Activated CD4-positive, alpha-beta T cell treated with anti-CD3 and anti-CD28 coated beads for 24 hours (primary cell): ENCODE measurements at regions not wholly inside any gene's neighbourhood (a gene's known extent, or its start where the extent isn't known, plus 50 kb on each side); places are given as distances from the start of the nearest gene placed in this dataset.
"Not testable (repeated sequence)": the region's sequence is repeated elsewhere in the genome, so short reads cannot be mapped to it uniquely, and the experiment has no call there.

Source experiments
- DNase-seq, 2 donors: peaks; one replicate each; pipeline ENCODE4 v3.0.0-alpha.2; 2020; ENCODE audit warnings: low read depth in 2 of 2

DNA sequence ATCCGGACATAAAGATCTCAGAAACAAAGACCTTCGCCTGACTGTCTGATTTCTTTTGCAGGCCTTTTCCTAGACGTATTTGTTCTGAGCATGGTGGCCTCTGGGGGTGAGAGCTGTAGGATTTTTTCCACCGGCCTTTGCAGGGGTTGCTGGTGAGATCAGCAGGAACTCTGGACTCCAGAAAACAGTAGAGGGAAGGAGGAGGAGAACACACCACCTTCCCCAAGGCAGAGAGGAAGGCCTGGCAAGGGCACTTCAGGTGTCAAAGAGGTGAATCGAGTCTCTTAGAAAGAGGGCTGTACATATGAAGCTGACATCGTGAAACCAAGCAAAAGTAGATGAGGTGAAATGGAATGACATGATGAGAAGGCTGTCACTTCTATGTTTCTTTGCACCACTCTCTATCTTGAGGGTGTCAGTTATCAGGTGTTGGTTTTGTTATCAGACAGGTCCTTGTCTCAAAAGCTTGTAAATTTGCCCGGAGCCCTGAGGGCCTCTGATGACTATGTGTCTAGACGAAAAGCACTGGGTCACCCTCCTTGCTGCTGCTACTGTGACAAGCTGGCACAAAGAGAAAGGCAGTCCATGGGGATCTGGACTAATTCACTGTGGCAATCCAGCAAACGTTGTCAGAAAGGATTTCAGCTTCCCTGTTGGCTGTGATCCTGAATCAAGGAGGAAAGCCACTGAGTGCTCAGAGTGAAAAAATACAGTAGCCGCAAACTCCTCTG lies 91.3 kb upstream of the MAP3K7 start:
- DNase-seq: no peak

DNA sequence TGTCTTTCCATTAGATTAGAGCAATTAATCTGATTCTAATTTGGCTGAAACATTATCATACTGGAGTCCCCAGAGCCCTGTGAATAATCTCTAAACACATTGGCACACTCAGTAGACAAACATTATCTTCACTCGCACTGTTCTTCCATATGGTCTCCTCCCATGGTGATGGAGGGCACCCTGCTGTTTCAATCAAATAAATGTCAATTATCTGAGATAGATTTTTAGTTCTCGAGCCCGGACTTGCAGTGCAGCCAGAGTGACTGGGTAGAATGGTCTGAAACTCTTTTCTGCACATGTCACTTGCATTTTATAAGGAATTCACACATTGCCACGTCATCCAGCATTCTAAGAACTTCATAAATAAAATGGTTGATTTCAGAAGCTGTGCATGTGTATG lies 90.6 kb upstream of the MAP3K7 start:
- DNase-seq: no peak

GRCh38 chr6:90676516-90677300 lies 89.8 kb upstream of the MAP3K7 start:
- DNase-seq: no peak

DNA sequence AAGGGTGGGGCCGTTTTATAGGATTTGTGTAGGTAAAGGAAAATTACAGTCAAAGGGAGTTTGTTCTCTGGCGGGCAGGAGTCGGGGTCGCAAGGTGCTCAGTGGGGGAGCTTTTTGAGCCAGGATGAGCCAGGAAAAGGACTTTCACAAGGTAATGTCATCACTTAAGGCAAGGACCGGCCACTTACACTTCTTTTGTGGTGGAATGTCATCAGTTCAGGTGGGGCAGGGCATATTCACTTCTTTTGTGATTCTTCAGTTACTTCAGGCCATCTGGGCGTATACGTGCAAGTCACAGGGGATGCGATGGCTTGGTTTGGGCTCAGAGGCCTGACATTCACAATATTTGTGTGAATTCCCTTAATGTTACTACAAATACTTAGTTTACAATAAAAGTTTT lies 88.2 kb upstream of the MAP3K7 start:
- DNase-seq: not testable (repeated sequence)

DNA sequence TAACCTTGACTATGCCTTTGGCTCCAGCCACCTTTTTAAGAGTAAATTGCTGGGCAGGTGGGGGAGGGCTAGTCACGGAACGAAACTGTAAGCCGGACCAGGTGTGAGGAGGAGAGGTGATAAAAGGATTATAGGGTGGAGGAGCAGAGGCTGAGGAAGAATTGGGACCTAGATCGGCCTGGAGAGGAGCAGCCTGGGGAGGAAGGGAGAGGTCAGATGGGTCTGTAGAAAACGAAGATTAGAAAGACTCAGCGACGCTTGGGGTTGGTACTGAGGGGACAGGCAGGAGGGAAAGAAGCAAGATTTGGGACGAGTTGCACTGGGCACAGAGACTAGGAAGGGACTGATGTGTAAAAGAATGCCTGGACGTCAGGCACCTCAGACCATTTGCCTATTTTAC lies 87.2 kb upstream of the MAP3K7 start:
- DNase-seq: not testable (repeated sequence)

DNA sequence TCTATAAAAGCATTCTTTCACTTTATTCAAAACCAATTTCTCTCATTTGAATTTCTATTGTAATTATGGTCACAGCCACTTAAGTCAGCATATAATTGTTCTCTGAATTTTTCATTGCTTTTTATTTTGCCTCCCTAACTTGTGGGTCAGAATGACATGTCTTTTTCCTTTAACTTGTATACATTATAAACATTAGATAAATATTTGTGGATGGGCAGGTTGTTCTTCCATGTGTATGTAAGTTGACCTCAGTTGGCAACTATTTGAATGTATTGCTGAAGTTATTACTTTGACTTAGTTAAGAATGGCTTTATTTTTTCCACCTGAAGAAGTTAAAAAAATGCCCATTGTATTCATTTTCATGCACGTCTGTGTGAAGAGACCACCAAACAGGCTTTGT lies 83.0 kb upstream of the MAP3K7 start:
- no peak for DNase-seq

GRCh38 chr6:90669420-90669819 lies 82.5 kb upstream of the MAP3K7 start:
- DNase-seq: no peak

DNA sequence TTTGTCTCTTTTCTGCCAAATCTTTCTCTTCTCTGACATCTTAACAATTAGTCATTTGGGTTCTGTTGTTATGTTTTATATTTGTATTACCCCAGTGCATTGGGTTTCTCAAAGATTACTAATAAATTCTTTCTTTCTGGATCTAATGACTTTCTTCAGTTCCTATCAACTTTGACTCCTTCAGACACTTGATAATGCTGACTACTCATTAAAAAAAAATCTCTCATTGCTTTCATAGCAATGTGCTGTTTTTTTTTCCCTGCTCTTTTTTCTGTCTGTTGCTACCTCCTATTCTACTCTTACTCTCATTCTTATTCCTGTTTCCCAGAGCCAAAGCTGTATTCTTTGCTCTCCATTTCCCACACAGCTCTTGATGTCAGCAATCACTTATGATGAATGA lies 81.3 kb upstream of the MAP3K7 start:
- no peak for DNase-seq

- no peak for DNase-seq
These were observed 77.0 kb upstream of the MAP3K7 start for GRCh38 chr6:90663873-90664272.

DNA sequence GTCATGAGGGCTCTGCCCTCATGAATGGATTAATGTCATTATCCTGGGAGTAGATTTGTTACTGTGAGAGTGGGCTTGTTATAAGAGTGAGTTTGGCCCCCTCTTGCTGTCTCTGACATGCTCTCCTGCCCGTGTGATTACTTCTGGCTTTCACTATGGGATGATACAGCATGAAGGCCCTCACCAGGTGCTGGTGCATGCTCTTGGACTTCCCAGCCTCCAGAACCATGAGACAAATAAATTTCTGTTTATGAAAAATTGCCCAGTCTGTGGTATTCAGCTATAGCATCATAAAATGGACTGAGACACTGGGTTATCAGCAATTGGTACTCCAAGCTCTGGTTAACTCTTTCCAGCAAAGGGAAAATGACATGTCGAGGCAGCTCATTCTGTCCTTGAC lies 76.2 kb upstream of the MAP3K7 start:
- no peak for DNase-seq

- no peak for DNase-seq
These were observed 74.1 kb upstream of the MAP3K7 start for GRCh38 chr6:90660931-90661330.

GRCh38 chr6:90658497-90658896 lies 71.6 kb upstream of the MAP3K7 start:
- DNase-seq: no peak

DNA sequence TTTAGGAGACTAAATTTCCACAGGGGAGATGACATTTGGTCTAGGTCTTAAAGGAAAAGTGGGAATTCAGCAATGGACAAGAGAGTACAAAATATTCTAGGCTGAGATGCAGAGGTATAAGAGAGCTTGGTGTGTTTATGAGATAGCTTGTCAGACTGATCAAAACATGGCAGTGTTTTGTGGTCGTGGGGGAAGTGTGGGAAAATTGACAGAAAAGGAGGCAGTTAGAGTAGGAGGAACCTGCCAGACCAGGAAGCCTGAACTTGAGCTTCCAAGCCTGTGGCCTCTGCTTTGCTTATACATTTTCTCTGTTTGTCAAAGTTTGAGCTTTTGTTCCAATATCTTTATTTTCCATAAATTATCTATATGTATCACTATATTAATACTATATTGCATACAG lies 69.5 kb upstream of the MAP3K7 start:
- DNase-seq: no peak

DNA sequence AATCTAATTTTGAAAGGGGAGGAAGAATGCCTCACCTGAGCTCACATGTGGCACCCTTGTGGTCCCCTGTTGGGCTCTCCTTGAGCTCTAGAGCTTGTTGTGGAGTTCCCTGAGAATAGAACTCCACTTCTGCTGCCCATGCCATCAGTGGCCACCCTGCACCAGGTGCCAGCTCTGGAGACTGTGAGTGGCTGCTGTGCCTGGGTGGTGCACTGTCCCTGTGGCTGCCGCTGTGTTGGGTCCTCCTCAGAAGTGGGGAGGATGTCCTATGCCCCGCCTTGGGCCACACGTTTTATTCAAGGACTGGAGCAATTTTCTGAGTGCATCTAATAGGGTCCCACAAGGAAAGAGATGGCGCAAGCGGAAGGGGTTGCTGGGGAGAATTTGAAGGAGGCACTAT lies 67.9 kb upstream of the MAP3K7 start:
- no peak for DNase-seq

DNA sequence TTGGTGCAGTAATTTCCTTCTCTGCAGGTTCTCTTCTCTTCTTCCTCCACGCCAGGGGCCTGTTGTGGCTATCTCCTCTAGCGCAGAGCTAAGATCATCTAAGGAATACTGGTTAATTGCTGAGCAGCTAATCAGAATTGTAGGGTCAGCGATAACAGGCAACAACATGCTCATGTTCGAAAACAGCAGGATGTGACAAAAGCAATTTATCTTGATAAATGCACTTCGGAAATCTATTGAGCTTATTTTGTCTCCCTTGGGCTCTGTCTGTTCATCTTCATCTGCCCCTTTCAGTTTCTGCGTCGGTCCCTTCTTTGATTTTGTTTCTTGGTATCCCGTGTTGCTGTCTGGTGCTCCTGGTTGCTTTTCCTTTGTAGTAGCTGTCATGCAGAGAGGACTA lies 67.3 kb upstream of the MAP3K7 start:
- no peak for DNase-seq

DNA sequence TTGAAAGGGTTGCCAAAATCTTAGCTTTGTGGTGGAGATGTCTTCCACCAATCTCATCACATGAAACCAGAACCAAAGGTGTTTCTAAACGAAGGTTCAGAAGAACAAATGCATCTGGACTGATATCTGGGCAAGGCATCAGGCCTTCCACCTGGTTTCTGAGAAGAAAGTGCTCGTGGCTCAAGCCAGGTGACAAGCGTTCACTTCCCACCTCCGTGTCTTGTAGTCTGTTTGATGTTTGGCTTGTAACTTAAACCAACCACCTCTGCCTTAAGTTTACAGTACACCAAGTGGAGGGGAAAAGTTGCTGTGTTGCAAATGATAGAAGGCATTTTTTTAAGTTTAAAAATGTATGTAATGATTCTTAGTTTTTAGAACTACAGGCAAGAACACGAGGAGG lies 66.9 kb upstream of the MAP3K7 start:
- DNase-seq: no peak

- DNase-seq: no peak
These were observed 63.4 kb upstream of the MAP3K7 start for GRCh38 chr6:90650041-90650940.

GRCh38 chr6:90648873-90649272 lies 62.0 kb upstream of the MAP3K7 start:
- no peak for DNase-seq

DNA sequence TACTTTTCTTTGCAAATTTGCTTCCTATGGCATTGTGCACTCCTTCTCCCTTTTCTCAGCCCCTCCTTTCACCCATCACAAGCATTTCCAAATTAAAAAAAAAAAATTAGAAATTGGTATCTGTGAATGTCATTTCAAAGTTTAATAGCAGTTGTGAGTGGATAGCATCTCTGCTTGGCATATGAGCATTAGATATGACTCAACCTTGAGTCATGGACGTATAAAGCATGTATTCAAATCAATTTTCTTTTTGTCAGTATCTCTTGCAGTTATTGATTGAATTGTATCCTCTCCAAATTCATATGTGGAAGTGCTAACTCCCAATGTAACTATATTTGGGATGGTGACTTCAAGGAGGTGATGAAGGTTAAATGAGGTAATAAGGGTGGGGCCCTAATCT lies 60.1 kb upstream of the MAP3K7 start:
- no peak for DNase-seq

DNA sequence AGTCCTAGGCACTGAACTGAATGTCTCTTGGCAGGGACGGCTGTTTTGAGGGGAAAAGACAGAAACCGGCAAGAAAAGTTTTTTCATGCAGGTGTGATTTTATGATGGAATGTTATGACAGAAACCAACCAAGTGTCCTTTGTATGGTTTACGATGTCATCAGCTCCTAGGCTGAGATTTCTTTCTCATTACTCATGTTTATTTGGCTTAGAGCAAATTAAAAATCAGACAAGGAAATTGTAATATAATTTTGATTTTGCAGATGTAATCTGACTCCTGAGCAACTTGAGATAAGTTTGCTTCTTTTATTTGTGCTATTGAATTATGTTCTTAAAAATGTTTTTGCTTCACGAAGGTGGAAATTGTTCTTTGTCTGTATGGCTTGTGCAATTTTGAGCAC lies 58.8 kb upstream of the MAP3K7 start:
- DNase-seq: no peak

GRCh38 chr6:90644492-90644891 lies 57.6 kb upstream of the MAP3K7 start:
- DNase-seq: no peak

DNA sequence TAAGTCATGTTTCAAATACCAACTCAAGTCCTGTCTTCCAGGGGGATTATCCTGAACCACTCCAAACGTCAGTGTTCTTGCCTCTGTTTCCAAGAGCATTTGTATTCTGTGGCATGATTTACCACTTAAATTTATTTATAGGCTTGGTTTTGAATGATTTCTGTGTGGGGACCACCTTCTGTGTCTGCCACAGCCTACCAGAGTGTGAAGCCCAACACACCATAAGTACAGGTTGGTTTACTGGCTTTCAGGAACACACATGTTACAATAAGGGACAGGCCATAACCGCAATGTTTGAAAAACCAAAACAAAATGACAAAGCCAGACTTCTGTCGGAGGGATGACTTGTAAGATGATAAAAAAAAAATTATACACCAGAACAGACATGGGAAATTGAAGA lies 56.5 kb upstream of the MAP3K7 start:
- no peak for DNase-seq
